HG02973 (cell line): ENCODE measurements at regions not wholly inside any gene's neighbourhood (a gene's known extent, or its start where the extent isn't known, plus 50 kb on each side); places are given as distances from the start of the nearest gene placed in this dataset.
"Not testable (repeated sequence)": the region's sequence is repeated elsewhere in the genome, so short reads cannot be mapped to it uniquely, and the experiment has no call there.

Source experiments
- ATAC-seq: cut with Tn5 transposase; IDR thresholded peaks from one replicate; pipeline ENCODE4 v1.9.1; 2021; ENCODE audit warnings: moderate library complexity; ENCODE audit not compliant: unreplicated experiment

DNA sequence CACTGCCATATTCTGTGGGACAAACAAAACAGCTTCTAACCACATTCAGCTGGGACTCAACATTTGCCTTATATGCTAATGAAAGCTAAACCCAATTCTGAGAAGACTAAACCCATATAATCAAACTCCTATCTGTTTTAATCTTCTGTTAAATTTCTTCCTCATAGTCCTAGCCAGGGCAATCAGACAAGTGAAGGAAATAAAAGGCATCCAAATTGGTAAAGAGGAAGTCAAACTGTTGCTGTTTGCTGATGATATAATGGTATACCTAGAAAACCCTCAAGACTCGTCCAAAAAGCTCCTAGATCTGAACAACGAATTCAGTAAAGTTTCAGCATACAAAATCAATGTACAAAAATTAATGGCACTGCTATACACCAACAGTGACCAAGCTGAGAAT, 157.1 kb downstream of the PHLDA1 start:
- ATAC-seq: no peak

DNA sequence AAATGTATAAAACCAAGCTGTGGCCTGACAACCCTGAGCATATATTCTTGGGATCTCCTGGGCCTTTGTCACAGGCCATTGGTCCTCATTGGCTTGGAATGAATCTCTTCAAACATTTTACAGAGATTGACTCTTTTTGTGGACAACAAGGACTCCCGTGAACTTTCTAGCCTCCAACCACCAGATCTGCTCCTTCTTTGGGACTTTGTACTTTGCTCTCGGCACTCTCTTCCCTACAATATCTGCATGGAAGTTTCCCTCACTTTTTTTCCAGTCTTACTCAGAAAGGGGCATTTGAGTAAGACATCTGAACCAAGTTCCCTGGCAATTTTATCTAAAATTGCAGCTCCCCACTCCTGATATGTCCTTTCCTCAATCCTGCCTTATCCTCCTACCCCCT, 158.8 kb downstream of the PHLDA1 start:
- no peak for ATAC-seq

DNA sequence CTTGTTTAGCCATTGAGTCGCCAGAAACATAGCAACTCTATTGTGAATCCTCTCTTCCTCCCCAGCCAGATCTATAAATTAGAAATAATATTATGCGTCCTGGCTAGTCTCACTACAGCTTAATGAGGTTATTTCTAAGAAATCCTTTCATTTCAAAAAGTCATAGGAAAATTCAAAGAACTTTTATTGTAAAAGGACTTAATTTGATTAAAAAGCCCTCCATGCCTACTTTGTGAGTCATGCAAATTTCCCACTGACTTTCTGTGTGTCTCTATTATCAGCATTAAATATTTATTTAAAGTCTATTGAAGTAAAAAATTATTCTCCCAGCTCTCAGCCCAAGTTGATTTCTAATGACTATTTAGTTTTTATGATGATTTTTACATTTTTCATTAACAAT, 160.7 kb downstream of the PHLDA1 start:
- no peak for ATAC-seq

DNA sequence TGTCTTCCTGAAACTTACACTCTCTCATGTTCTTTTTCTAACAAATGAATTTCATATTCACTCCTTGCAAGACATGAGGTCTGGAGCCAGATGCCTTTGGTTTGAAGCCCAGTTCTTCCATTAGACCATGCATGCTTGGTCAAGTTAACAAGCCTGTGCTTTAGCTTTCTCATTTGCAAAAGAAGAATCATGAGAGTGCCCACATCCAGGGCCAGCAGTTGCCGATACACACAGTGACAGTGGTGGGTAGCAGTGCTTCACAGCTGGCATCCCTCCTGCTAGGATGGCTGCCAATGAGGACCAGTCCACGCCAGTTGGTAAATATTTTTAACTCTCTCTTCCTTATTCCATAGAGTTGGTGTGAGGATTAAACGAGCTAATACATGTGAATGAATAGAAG, 163.1 kb downstream of the PHLDA1 start:
- no peak for ATAC-seq

DNA sequence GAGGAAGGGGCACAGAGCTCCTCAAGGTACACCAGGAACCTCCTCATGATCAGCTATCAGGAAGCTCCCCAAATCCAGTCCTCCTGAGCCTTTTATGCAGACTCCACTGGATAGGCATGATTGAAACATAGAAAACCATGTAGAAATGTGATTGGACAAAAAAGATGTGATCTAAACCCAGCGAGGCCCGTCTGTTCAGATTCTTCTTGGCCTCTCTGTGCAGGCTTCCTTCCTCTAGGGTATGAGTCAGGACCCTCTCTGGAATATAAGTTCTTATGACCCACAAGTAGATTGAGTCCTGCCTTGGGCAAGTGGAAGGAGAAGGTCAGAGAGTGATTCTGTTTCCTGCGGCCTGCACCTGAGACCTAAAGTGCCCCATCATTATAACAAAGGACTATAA, 166.3 kb downstream of the PHLDA1 start:
- ATAC-seq: no peak

DNA sequence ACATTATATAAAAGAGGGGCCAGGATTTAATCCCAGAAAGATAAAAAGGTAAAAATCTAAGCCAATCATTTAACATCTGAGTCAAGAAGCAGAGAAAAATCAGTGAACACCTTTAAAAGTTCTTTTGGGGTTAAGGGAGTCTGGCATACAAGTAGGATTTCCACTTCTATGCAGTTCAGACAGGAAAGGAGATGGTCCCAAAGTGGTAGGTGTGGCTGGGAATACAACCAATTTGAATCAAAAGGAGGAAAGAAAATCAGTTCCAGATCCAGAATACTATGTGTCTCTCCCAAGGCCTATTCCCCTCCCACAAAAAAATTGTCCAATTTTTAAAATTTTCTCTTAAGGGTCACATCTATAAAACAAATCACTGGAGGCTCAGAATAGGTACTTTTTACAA, 167.4 kb downstream of the PHLDA1 start:
- ATAC-seq: no peak

DNA sequence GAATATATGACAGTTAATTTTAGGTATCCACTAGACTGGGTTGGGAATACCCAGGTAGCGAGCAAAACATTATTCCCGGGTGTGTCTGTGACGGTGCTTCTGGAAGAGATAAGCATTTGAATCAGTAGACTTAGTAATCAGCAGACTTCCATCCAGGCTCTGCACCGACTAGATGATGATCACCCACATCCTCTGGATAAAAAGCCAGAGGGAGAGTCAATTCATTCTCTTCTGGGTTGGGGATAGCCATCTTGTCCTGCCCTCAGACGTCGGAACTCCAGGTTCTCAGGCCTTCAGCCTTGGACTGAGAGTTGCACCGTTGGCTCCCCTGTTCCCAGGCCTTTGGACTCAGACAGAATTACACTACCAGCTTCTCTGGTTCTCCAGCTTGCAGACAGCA, 168.0 kb downstream of the PHLDA1 start:
- no peak for ATAC-seq

DNA sequence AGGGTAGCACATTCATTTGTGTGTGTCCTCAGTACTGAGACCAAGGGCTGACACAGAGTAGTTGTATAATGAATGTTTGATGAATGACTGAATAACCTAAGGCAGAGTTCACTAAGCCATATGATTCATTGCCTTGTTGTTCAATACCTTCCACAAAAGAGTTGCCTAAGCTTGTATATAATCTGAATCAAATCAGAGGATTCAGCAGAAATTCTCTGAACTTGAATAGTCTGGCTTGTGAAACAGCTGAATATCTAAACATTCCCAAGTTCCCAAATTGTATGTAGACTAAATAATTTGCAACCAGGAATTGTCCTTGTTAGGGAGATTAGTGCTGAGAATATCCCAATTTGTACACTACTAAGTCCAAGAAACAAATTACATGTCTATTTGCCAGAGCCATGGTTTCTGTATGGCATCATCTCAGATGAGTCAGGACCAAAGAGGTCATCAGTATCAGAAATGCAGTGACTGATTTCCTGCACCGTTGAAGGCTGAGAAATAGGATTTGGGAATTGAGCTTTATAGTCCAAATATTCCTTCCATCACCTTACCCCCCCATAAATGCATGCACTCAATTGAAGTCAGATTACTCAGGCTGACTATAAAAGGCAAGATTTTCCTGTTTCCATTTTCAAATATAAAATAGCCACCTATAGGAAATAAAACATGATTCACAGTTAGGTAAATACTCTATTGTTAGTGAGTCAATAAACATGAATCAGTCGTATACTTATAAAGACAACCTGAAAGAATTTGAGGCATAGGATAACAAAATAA, 168.7 kb downstream of the PHLDA1 start:
- no peak for ATAC-seq

DNA sequence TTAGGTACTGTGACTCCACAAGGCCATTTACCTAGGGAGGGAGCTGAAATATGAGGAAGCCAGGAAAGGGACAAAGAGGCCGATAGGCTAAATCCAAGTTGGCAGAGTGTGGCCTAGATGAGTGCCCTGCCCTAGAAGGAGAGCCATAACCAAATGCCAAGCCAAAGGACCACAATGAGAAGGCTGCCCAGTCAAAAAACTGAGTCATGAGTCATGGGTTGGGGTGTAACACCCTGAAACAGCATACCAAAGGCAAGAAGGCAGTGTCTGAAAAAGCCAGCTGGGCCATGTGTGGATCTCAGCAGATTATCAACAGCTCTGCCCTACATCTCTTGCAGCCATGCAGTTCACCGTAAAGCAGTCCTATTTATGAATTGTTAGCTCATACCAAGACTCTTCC, 171.7 kb downstream of the PHLDA1 start:
- ATAC-seq: no peak

DNA sequence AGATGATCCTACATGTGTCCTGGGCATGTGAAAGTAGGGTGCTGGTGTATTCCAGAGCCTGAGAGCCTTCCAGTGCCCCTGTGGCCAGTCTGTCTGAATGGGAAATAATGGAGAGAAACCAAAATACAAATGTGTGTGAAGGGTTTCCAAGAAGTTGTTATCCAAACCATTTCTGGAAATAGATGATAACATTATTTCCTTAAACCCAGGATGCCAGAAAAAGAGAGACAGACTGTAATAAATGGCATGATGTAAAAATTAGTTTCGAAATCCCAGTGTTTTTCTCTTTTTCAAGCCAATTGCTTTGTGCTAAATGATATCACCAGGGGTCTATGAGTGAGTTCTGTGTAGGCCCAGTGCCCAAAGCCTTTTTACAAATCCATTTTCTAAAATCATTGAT, 175.3 kb downstream of the PHLDA1 start:
- ATAC-seq: no peak

DNA sequence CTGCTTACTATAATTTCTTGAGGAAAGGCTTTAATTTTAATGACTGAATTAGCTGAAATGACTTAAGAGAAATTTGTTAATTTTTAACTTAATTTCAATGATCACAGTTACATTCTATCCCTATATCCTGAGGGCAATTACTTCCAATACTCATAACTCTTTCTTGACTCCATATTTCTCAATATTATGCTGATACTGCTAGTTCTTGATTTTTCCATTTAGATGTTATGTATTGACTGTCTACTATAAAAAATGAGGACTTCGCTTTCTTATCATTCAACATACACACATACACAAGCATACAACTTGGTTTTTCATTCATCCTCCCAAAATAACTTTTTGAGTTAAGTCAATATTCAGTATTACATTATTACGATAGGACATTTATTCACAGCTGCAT, 176.2 kb downstream of the PHLDA1 start:
- ATAC-seq: no peak

DNA sequence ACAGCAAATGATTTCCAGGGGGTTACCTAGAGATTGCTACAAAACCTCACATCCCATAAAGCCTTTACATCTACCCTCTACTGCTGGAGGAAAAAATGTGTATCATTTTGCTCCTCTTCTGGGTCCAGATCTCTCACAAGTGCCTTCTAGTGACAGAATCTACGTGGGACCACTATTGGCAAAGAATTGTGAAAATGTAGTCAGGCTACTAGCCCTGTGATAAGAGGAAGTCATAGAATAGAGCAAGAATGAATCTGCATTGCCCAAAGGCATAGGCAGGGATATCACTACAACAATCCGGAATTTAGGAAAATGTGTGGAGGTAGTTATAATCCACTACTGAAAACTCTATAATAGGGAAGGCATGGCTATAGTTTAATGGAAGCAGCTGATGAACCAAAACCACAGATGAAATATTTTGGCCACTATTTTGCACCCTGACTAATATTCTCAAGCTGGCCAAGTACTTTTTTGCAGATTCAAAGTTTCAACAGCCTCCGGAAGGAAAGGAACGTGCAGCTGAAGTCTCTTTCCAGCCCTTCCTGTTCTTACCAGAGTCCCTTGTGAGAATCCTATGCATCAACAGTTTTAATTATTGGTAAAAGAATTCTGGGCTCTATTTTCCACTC, 176.8 kb downstream of the PHLDA1 start:
- ATAC-seq: no peak

DNA sequence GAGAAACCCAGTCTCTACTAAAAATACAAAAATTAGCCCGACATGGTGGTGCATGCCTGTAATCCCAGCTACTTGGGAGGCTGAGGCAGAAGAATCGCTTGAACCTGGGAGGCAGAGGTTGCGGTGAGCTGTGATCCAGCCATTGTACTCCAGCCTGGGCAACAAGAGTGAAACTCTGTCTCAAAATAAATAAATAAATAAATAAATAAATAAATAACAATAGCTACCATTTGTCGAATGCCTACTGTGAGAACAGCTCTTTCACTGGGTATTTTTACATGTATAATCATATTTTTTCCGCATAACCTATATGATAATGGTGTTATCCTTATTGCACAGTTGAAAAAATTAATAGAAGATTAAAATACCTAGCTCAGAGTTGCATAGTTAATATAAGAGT, 177.4 kb downstream of the PHLDA1 start:
- not testable (repeated sequence) for ATAC-seq

DNA sequence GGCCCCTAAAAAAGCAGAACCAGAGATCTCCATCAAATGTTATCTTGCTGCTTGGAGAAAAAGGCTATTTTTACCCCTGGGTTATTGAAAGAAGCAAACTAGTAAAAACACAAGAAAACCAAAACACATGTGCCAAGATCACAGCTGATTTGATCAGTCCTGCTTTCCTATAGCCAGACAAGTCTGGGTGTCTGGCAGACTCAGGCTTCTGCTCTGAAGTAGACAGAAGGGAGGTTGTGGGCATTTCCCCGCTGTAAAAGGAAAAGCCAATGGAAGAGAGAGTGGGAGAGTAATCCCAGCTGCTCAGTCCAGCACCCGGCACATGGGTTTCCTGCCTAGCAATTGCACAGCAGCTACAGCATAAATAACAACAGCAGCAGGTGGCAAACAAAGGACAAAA, 177.9 kb downstream of the PHLDA1 start:
- no peak for ATAC-seq

DNA sequence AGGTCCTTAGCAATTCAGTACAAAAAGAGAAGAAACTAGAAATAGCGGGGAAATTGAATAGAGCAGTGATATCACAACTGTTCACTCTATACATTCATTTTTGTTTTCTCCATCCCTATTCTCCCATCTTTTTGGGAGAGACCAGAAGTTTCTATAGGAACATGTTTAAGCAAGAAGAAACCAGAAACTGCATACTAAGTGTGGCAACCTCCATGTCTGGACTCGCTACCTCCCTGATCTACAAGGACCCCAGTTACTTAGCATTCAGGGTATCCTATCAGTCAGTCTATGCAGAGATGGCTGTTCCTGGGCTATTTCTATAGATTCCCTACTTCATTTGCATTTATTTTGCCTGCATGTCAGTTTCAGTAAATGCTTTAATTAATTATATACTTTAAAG, 178.6 kb downstream of the PHLDA1 start:
- no peak for ATAC-seq

DNA sequence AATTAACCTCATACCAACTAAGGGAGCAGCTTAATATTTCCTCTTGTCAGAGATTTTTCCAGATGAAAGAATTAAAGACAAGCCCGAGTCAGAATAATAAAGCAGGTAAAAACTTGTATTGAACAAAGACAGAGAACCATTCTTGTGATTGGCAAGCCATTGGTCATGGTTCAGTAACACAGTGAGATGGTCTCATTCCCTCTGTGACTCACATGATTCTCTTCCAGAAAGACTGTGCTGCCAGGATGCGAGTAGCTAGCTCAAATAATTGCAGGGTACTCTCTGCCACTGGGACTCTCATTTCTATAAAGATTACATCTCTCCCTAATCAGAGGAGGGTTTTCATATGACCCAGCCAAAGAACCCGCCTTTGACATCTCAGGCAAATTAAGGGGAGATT, 179.4 kb downstream of the PHLDA1 start:
- no peak for ATAC-seq

DNA sequence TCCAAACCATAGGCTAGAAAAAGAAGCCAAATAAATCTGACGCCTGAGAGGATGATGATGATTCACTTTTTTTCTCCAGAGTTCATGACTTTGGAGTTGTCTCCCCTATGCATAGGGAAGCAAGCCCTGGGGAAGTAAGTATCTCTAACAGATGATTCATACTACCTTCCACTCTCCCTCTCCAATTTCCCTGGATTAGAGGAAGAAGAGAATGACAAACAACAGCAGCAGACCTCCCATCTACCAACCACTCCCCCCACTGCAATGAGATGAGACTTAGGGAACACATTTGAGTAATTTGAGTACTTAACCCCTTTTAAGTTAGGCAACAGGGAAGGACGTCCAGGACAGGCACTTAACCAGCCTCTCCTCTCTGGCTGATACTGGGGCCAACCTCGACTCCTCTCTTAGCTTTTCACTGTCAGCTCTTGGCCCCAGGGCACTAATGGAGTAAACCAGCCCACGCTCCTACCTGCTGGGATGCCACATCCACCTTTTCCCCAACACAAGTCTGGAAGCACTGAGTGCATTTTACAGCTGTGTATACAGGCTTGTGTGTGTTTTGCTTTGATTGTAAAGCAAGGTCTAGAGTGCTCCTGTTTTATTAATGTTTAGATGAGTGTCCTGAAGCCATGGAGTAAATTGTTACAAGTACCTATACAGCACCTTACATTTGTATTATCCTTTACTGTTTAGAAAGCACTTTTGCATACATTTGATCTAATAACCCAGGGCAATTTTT, 180.7 kb downstream of the PHLDA1 start:
- no peak for ATAC-seq

DNA sequence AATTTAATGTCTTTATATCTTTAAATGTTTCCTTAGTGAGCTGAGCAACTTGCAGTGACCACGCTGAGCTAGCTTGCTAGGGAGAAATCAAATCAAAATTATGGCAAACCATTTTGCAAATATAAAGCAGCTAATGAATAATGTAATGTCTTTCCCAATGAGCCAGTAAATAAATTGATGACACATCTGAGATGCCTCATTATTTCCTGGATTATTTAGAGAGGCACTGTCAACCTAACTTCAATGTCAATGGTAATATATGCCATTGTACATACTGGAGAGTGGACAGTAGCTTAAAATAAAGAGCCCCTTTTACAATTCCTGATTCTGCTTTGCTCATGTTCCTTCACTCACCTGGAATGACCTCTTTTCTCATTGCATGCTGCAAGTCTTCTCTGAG, 182.6 kb downstream of the PHLDA1 start:
- ATAC-seq: no peak

DNA sequence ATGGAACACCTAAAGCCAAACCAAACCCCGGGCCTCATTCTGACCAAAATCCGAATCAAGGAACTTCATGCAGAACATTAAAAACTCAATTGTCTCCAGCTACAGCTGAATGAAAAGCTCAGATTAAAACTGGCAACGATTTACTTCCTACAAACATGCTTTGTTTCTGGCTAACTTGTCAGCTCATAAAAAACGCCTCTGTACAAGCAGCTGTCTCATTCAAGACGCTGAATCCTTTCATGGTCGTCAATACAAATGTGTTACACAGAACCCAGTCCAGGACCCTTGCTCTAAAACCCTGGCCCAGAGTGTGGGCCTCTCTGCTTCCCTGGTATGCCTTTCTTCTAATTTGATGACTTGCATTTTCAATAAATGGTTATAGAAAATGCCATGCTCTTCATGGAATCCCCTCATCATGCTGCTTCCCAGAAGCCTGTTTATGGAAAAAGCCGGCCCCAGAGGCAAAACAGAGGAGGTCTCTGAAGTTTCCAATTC, 183.1 kb downstream of the PHLDA1 start:
- ATAC-seq: no peak

DNA sequence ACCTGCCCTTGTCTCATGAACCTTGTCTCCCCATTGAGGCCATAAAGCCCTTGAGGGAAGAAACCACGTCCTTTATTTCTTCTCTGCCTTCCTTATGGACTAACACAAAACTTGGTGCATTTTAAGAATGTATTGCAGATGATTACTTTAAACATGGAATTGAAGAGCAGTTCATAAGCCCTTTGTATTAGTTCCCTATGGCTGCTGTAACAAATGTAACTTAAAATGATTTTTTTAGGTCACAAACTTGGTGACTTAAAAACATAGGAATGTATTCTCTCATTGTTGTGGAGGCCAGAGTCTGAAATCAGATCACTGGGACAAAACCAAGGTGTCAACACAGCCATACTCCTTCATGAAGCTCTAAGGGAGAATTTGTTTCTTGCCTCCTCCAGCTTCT, 185.5 kb downstream of the PHLDA1 start:
- ATAC-seq: no peak

DNA sequence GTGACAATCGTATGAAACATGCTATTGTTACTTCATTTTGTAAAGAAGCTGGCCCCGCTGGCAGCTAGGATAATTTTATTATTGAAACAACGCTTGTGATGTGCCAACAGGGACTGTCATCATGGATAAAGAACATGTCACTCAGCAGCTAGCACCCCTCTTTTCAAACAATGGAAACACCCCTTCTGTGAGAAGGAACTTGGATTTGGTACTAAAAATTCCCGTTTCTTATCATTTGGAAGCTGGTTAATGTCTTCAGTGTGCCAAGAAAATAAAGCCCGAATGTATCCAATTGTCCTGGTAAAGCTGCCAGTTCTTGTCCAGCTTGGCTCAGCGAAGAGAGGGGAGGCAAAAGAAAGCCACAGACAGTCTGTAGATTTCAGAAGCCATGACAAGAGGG, 186.6 kb downstream of the PHLDA1 start:
- ATAC-seq: no peak
